IMR-90 (cell line): ENCODE measurements at regions not wholly inside any gene's neighbourhood (a gene's known extent, or its start where the extent isn't known, plus 50 kb on each side); places are given as distances from the start of the nearest gene placed in this dataset.

Experiments
- ATAC-seq: fragments of 200-7000 bp; cut with Tn5 transposase; 2 replicates; pipeline ENCODE4 v1.9.1; 2020; ENCODE audit warnings: low read depth, mild to moderate bottlenecking, moderate library complexity
- BruUV-seq: library from RNA; stranded (reverse); fragments of 400-500 nt; replicated peaks from 2 replicates; lab custom pipeline; 2021; lab: Mats Ljungman, UMichigan
- CTCF ChIA-PET: fragments of 300-600 bp; formaldehyde crosslinking; extraction: SDS; loops from one replicate; lab custom pipeline; 2021; ENCODE audit warnings: antibody characterized with exemption; lab: Yijun Ruan, JAX
- POLR2A ChIA-PET: fragments of 300-600 bp; sonication (Branson Sonifier 250); formaldehyde crosslinking; loops from one replicate; lab custom pipeline; 2022; ENCODE audit warnings: antibody characterized with exemption; ENCODE audit not compliant: unreplicated experiment; lab: Charles Lee
- DNase-seq: peaks from one replicate; pipeline ENCODE4 v3.0.0; 2013
- H2AFZ ChIP-seq: replicated peaks from 2 replicates; pipeline ENCODE3; 2013; ENCODE audit warnings: low read length, mild to moderate bottlenecking; ENCODE audit not compliant: poor library complexity
- H2AK5ac ChIP-seq: 2 replicates; pipeline ENCODE4 v1.6.1; 2013; ENCODE audit warnings: low read depth, low read length, inconsistent platforms
- H2AK9ac ChIP-seq: replicated peaks from 2 replicates; pipeline ENCODE3; 2013; ENCODE audit warnings: mild to moderate bottlenecking, low read depth, low read length, moderate library complexity; ENCODE audit not compliant: poor library complexity
- H2BK120ac ChIP-seq: 2 replicates; pipeline ENCODE4 v1.6.1; 2013; ENCODE audit warnings: low read depth, low read length, inconsistent platforms
- H2BK15ac ChIP-seq: 3 replicates; pipeline ENCODE4 v1.6.1; 2013; ENCODE audit warnings: low read depth, low read length, inconsistent platforms
- H2BK20ac ChIP-seq: 2 replicates; pipeline ENCODE4 v1.6.1; 2013; ENCODE audit warnings: low read depth, mild to moderate bottlenecking, inconsistent platforms, low read length, moderate library complexity
- H2BK5ac ChIP-seq: 2 replicates; pipeline ENCODE4 v1.6.1; 2013; ENCODE audit warnings: mild to moderate bottlenecking, low read depth, low read length, inconsistent platforms; ENCODE audit not compliant: poor library complexity, severe bottlenecking
- H3K14ac ChIP-seq: replicated peaks from 2 replicates; pipeline ENCODE4 v1.6.1; 2013; ENCODE audit warnings: low read depth, low read length, inconsistent platforms
- H3K18ac ChIP-seq: 2 replicates; pipeline ENCODE4 v1.6.1; 2013; ENCODE audit warnings: low read depth, low read length, control low read depth
- H3K23ac ChIP-seq: 2 replicates; pipeline ENCODE4 v1.6.1; 2013; ENCODE audit warnings: low read depth, low read length, inconsistent platforms
- H3K27ac ChIP-seq: 2 replicates; pipeline ENCODE4 v1.5.1; 2013; ENCODE audit warnings: mild to moderate bottlenecking, control low read depth, low read length; ENCODE audit not compliant: insufficient read depth
- H3K27me3 ChIP-seq: 2 replicates; pipeline ENCODE4 v1.6.1; 2013; ENCODE audit warnings: low read length; ENCODE audit not compliant: control insufficient read depth, insufficient read depth
- H3K36me3 ChIP-seq: 2 replicates; pipeline ENCODE4 v1.6.1; 2013; ENCODE audit warnings: low read length, mixed read lengths; ENCODE audit not compliant: control insufficient read depth, insufficient read depth
- H3K4ac ChIP-seq: 2 replicates; pipeline ENCODE4 v1.6.1; 2013; ENCODE audit warnings: low read depth, low read length, inconsistent platforms
- H3K4me1 ChIP-seq: 2 replicates; pipeline ENCODE4 v1.6.1; 2013; ENCODE audit warnings: low read length, mixed read lengths; ENCODE audit not compliant: control insufficient read depth, insufficient read depth
- H3K4me2 ChIP-seq: 2 replicates; pipeline ENCODE4 v1.6.1; 2013; ENCODE audit warnings: low read depth, mild to moderate bottlenecking, control low read depth, low read length, moderate library complexity
- H3K4me3 ChIP-seq: 2 replicates; pipeline ENCODE4 v1.5.1; 2013; ENCODE audit warnings: low read depth, mild to moderate bottlenecking, control low read depth, low read length, moderate library complexity; ENCODE audit not compliant: insufficient read depth
- H3K56ac ChIP-seq: 2 replicates; pipeline ENCODE4 v1.6.1; 2013; ENCODE audit warnings: low read length, inconsistent platforms; ENCODE audit not compliant: insufficient read depth; ENCODE audit errors: extremely low read depth
- H3K79me1 ChIP-seq, 2 experiments: 2 replicates each; pipeline ENCODE4 v1.6.1; 2013; ENCODE audit warnings: low read length in 2 of 2, inconsistent platforms in 1 of 2, low read depth in 1 of 2
- H3K9ac ChIP-seq: 2 replicates; pipeline ENCODE4 v1.6.1; 2013; ENCODE audit warnings: low read depth, low read length, control low read depth
- H3K9me1 ChIP-seq: 2 replicates; pipeline ENCODE4 v1.6.1; 2013; ENCODE audit warnings: low read length, inconsistent platforms; ENCODE audit not compliant: insufficient read depth
- H3K9me3 ChIP-seq: 2 replicates; pipeline ENCODE4 v1.6.1; 2013; ENCODE audit warnings: low read length; ENCODE audit not compliant: control insufficient read depth, insufficient read depth
- H4K20me1 ChIP-seq: 2 replicates; pipeline ENCODE4 v1.6.1; 2013; ENCODE audit warnings: low read length, inconsistent platforms; ENCODE audit not compliant: insufficient read depth
- H4K5ac ChIP-seq: 2 replicates; pipeline ENCODE4 v1.6.1; 2013; ENCODE audit warnings: mild to moderate bottlenecking, low read depth, low read length, control low read depth
- H4K8ac ChIP-seq, 2 experiments: 2 replicates each; pipeline ENCODE4 v1.6.1; 2013; ENCODE audit warnings: low read depth in 2 of 2, low read length in 2 of 2, control low read depth in 1 of 2, inconsistent platforms in 1 of 2
- H4K91ac ChIP-seq: 2 replicates; pipeline ENCODE4 v1.6.1; 2013; ENCODE audit warnings: low read depth, low read length, inconsistent platforms; ENCODE audit not compliant: insufficient read depth
- BHLHE40 ChIP-seq: fragments of 150-350 bp; IDR thresholded peaks from 2 replicates; pipeline ENCODE4 v1.6.1; 2016; ENCODE audit warnings: mild to moderate bottlenecking, low read depth, low read length
- CHD1 ChIP-seq: IDR thresholded peaks from 2 replicates; pipeline ENCODE4 v1.6.1; 2012; ENCODE audit warnings: low read depth, low read length, improper control_type of control experiment
- CTCF ChIP-seq: conservative IDR thresholded peaks from 2 replicates; pipeline ENCODE4 v1.5.1; 2012; ENCODE audit warnings: mild to moderate bottlenecking, low read depth, low read length, improper control_type of control experiment
- ELK1 ChIP-seq: fragments of 150-350 bp; IDR thresholded peaks from 2 replicates; pipeline ENCODE4 v1.6.1; 2016; ENCODE audit warnings: low read depth, mild to moderate bottlenecking, low read length, moderate library complexity, borderline replicate concordance
- FOS ChIP-seq: fragments of 150-350 bp; IDR thresholded peaks from 2 replicates; pipeline ENCODE4 v1.6.1; 2016; ENCODE audit warnings: low read depth, low read length
- MAFK ChIP-seq: IDR thresholded peaks from 2 replicates; pipeline ENCODE4 v1.6.1; 2012; ENCODE audit warnings: low read depth, low read length, improper control_type of control experiment
- MAZ ChIP-seq: IDR thresholded peaks from 2 replicates; pipeline ENCODE4 v1.6.1; 2012; ENCODE audit warnings: low read depth, mild to moderate bottlenecking, low read length, improper control_type of control experiment, moderate library complexity, borderline replicate concordance
- MXI1 ChIP-seq: IDR thresholded peaks from 2 replicates; pipeline ENCODE4 v1.6.1; 2012; ENCODE audit warnings: low read depth, mild to moderate bottlenecking, low read length, moderate library complexity, borderline replicate concordance
- NFE2L2 ChIP-seq: fragments of 150-350 bp; IDR thresholded peaks from 2 replicates; pipeline ENCODE4 v1.6.1; 2016; ENCODE audit warnings: low read depth, mild to moderate bottlenecking, low read length
- RAD21 ChIP-seq: IDR thresholded peaks from 2 replicates; pipeline ENCODE4 v1.6.1; 2012; ENCODE audit warnings: low read length, improper control_type of control experiment
- RCOR1 ChIP-seq: IDR thresholded peaks from 2 replicates; pipeline ENCODE4 v1.6.1; 2012; ENCODE audit warnings: mild to moderate bottlenecking, low read length, improper control_type of control experiment; ENCODE audit not compliant: insufficient replicate concordance
- RFX5 ChIP-seq: IDR thresholded peaks from 2 replicates; pipeline ENCODE4 v1.8.0; 2012; ENCODE audit warnings: low read depth, mild to moderate bottlenecking, low read length, moderate library complexity
- SMC3 ChIP-seq: fragments of 150-350 bp; IDR thresholded peaks from 2 replicates; pipeline ENCODE4 v1.6.1; 2016; ENCODE audit warnings: low read depth, mild to moderate bottlenecking, antibody characterized with exemption, low read length, moderate library complexity
- USF2 ChIP-seq: fragments of 150-350 bp; IDR thresholded peaks from 2 replicates; pipeline ENCODE4 v1.6.1; 2017; ENCODE audit warnings: mild to moderate bottlenecking, antibody characterized with exemption, low read length, low read depth
- WGBS, 2 experiments: methylation state at CpG; one replicate each; pipeline versions ENCODE4 v1.1.5 to v1.1.7; 2013; ENCODE audit warnings: missing lambda C conversion rate in 2 of 2; ENCODE audit not compliant: insufficient read length in 1 of 2; ENCODE audit errors: extremely low coverage in 2 of 2; 5-methylcytosine and 5-hydroxymethylcytosine counted together
- dilution Hi-C: fragments of 300-500 bp; cut with HindIII; formaldehyde crosslinking; loops from one replicate; pipeline ENCODE4 v1.14.3; 2018; ENCODE audit warnings: low sequenced_read_pairs; ENCODE audit not compliant: unreplicated experiment
- in situ Hi-C: fragments of 300-500 bp; cut with MboI; formaldehyde crosslinking; loops from 3 replicates; pipeline ENCODE4 v1.14.3; 2019; ENCODE audit warnings: low sequenced_read_pairs, inconsistent platforms, mixed read lengths
- intact Hi-C: fragments of 100-400 bp; cut with micrococcal nuclease; formaldehyde crosslinking; loops from 2 replicates; pipeline ENCODE4 v1.10.0; 2022

- no peak overlapping the region for H3K9ac ChIP-seq
- no peak overlapping the region for H3K27ac ChIP-seq
- H3K4me2 ChIP-seq: no peak overlapping the region
- BruUV-seq: no TSS peak
- no peaks in the 10 kb centered on the region for H3K36me3 ChIP-seq
- no peak overlapping the region for H3K4me3 ChIP-seq
- no peak overlapping the region for H4K91ac ChIP-seq
- no peak overlapping the region for H2BK5ac ChIP-seq
- dilution Hi-C loops (no loop called here), intact Hi-C loops (no loop called here), in situ Hi-C loops (no loop called here)
- ATAC-seq (no peak), DNase-seq (no peak)
- ChIA-PET POLR2A (no interaction called here), CTCF (no interaction called here)
- H4K20me1 ChIP-seq: no peaks in the 10 kb centered on the region
- H3K23ac ChIP-seq: no peak overlapping the region
- H4K5ac ChIP-seq: no peak overlapping the region
- H2BK120ac ChIP-seq: no peak overlapping the region
- no CpG with 5 or more reads among the region's 2 CpGs for WGBS, 2 experiments
- no peaks in the 10 kb centered on the region for H3K9me1 ChIP-seq
- H3K9me3 ChIP-seq: peaks cover 7% of the 10 kb centered on the region; the same call in 1 of the 2 replicates
- H2AFZ ChIP-seq: no peak overlapping the region
- H2AK5ac ChIP-seq: no peak overlapping the region
- H4K8ac ChIP-seq: no peak overlapping the region
- H3K4ac ChIP-seq: no peak overlapping the region
- no peaks in the 10 kb centered on the region for H3K27me3 ChIP-seq
- TF ChIP-seq RCOR1 (no peak), NFE2L2 (no peak), SMC3 (no peak), BHLHE40 (no peak), MAZ (no peak), CTCF (no peak), USF2 (no peak), CHD1 (no peak), FOS (no peak), RFX5 (no peak), ELK1 (no peak), RAD21 (no peak), MXI1 (no peak), MAFK (no peak)
- no peak overlapping the region for H2BK15ac ChIP-seq
- H3K18ac ChIP-seq: no peak overlapping the region
- no peaks in the 10 kb centered on the region for H3K79me1 ChIP-seq
- H2AK9ac ChIP-seq: no peak overlapping the region
- H2BK20ac ChIP-seq: no peak overlapping the region
- no peaks in the 10 kb centered on the region for H3K4me1 ChIP-seq
- H3K14ac ChIP-seq: no peak overlapping the region
- H3K56ac ChIP-seq: no peak overlapping the region
Measured at GRCh38 chr15:53166684-53167201, 376.6 kb upstream of the ONECUT1 start.
